SH-SY5Y (cell line): ENCODE measurements at regions not wholly inside any gene's neighbourhood (a gene's known extent, or its start where the extent isn't known, plus 50 kb on each side); places are given as distances from the start of the nearest gene placed in this dataset.

Source experiments
- GATA2 ChIP-seq: IDR thresholded peaks from 2 replicates; pipeline ENCODE4 v1.6.1; 2011; ENCODE audit warnings: mild to moderate bottlenecking, low read depth, low read length
- GATA3 ChIP-seq: IDR thresholded peaks from 2 replicates; pipeline ENCODE4 v1.6.1; 2011; ENCODE audit warnings: low read depth, mild to moderate bottlenecking, low read length, moderate library complexity

GRCh38 chr5:17440766-17441165, 57.3 kb upstream of the TAF11L2 start:
- TF ChIP-seq GATA2 (no peak), GATA3 (no peak)
